Activated T-helper 2 cell treated with anti-CD3 and anti-CD28 coated beads, Interferon-gamma antibody, Interleukin-2, Interleukin-4, amounts not matched to agents 10 μg/mL and 5 μg/mL and 100 μg/mL, durations not matched to agents 14 hours and 24 hours and 36 hours (primary cell): ENCODE measurements at regions not wholly inside any gene's neighbourhood (a gene's known extent, or its start where the extent isn't known, plus 50 kb on each side); places are given as distances from the start of the nearest gene placed in this dataset.
"Not testable (repeated sequence)": the region's sequence is repeated elsewhere in the genome, so short reads cannot be mapped to it uniquely, and the experiment has no call there.

ENCODE experiments used
- DNase-seq: peaks from one replicate; pipeline ENCODE4 v3.0.0; 2021; ENCODE audit warnings: low spot score
- H3K27ac Mint-ChIP-seq: one replicate; pipeline ENCODE4 v1.8.0; 2021; ENCODE audit warnings: mixed read lengths
- H3K27me3 Mint-ChIP-seq: one replicate; pipeline ENCODE4 v1.8.0; 2021; ENCODE audit warnings: low read depth, mixed read lengths
- H3K36me3 Mint-ChIP-seq: one replicate; pipeline ENCODE4 v1.8.0; 2021; ENCODE audit warnings: low read depth, mixed read lengths
- H3K4me1 Mint-ChIP-seq: one replicate; pipeline ENCODE4 v1.8.0; 2021; ENCODE audit warnings: low read depth, mixed read lengths
- H3K4me3 Mint-ChIP-seq: one replicate; pipeline ENCODE4 v1.8.0; 2021; ENCODE audit warnings: low read depth, mild to moderate bottlenecking, moderate library complexity, mixed read lengths
- H3K9me3 Mint-ChIP-seq: one replicate; pipeline ENCODE4 v1.8.0; 2021; ENCODE audit warnings: mixed read lengths
- intact Hi-C: fragments of 100-400 bp; cut with micrococcal nuclease; formaldehyde crosslinking; loops from one replicate; pipeline ENCODE4 v1.15.1; 2023

- H3K27ac Mint-ChIP-seq, H3K4me1 Mint-ChIP-seq, H3K4me3 Mint-ChIP-seq, DNase-seq, intact Hi-C loops, H3K36me3 Mint-ChIP-seq, H3K9me3 Mint-ChIP-seq, H3K27me3 Mint-ChIP-seq: not testable (repeated sequence)
These were observed 114.9 kb upstream of the EEF2KMT start for GRCh38 chr16:5212501-5212900.

- H3K9me3 Mint-ChIP-seq, DNase-seq, H3K4me1 Mint-ChIP-seq, H3K27me3 Mint-ChIP-seq, H3K4me3 Mint-ChIP-seq, intact Hi-C loops, H3K36me3 Mint-ChIP-seq, H3K27ac Mint-ChIP-seq: not testable (repeated sequence)
These were observed 110.4 kb upstream of the EEF2KMT start for GRCh38 chr16:5207862-5208498.

DNA sequence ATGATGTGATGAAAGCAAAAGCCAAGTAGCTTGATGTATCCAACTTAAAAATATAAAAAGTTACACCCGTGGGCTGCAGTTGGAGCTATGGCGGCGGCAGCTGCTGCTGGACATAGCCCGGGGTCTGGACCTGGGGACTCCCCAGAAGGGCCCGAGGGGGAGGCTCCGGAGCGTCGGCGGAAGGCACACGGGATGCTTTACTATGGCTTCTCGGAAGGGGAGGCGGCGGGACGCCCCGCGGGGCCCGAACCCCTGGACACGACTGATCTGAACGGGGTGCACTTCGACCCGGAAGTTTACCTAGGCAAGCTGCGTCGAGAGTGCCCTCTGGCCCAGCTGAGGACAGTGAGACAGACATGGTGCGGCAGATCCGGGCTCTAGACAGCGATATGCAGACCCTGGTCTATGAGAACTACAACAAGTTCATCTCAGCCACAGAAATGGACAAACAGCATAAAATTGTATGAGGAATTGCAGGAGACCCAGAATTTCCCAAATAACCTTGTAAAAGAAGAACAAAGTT lies 109.5 kb upstream of the EEF2KMT start:
- Mint-ChIP-seq H3K27ac (no peak overlapping the region), H3K4me1 (no peaks in the 10 kb centered on the region), H3K36me3 (no peaks in the 10 kb centered on the region), H3K9me3 (no peaks in the 10 kb centered on the region), H3K27me3 (peaks cover 3% of the 10 kb centered on the region), H3K4me3 (no peak overlapping the region)
- no peak for DNase-seq
- intact Hi-C loops, result no loop called here

- no peak overlapping the region for H3K4me3 Mint-ChIP-seq
- H3K27ac Mint-ChIP-seq, result no peak overlapping the region
- no peaks in the 10 kb centered on the region for H3K27me3 Mint-ChIP-seq
- DNase-seq, result no peak
- H3K4me1 Mint-ChIP-seq, result no peaks in the 10 kb centered on the region
- intact Hi-C loops, result no loop called here
- no peaks in the 10 kb centered on the region for H3K36me3 Mint-ChIP-seq
- H3K9me3 Mint-ChIP-seq, result no peaks in the 10 kb centered on the region
These were observed 108.9 kb upstream of the EEF2KMT start for GRCh38 chr16:5206331-5206990.

DNA sequence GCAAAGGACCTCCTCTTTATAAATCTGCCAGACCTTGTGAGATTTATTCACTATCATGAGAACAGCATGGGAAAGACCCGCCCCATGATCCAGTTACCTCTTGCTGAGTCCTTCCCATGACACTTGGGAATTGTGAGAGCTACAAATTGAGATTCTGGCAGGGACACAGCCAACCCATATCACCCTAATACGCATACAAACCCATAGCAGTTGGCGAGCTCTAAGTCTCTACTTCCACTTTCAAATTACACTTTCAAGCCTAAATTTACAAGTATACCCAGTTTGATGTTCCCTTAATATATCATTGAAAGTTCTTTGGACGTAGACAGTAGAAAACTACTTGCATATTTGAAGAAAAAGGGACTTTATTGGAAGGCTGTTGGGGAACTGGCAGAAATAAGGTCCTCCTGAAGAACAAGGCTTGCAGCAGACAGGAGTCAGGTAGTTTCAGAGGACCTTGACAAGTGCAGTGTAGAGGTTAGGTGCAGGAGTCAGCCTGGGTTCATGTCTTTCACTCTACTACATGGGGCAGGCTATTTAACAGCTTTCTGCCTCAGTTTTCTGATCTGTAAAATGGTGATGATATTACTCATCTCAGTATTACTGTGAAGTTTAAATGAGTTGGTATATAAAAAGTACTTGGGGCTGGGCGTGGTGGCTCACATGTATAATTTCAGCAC lies 107.9 kb upstream of the EEF2KMT start:
- no peak for DNase-seq
- no peaks in the 10 kb centered on the region for H3K27me3 Mint-ChIP-seq
- H3K4me3 Mint-ChIP-seq, result no peak overlapping the region
- H3K36me3 Mint-ChIP-seq, result no peaks in the 10 kb centered on the region
- H3K9me3 Mint-ChIP-seq, result no peaks in the 10 kb centered on the region
- no peaks in the 10 kb centered on the region for H3K4me1 Mint-ChIP-seq
- intact Hi-C loops, result no loop called here
- no peak overlapping the region for H3K27ac Mint-ChIP-seq

GRCh38 chr16:5203675-5204074 lies 106.1 kb upstream of the EEF2KMT start:
- H3K4me3 Mint-ChIP-seq, H3K4me1 Mint-ChIP-seq, H3K9me3 Mint-ChIP-seq, H3K27me3 Mint-ChIP-seq, DNase-seq, H3K27ac Mint-ChIP-seq, H3K36me3 Mint-ChIP-seq, intact Hi-C loops: not testable (repeated sequence)

DNA sequence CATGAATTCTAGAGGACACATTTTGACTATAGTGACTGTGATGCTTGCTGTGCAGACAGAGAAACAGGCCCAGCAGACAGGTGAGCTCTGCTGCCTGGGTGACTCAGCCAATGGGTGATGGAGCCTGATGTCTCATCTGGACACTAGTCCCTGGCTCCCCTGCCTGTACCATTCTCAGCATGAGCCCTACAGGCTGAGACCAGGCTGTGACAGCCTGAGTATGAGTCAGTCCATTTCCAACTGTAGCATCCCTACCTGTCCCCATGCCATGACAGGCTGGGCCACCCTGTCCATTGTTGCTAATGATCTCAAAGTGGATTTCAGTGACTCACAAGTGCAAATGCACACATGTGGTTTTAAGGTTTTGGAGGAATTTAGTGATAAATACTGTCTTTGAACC lies 102.5 kb upstream of the EEF2KMT start:
- Mint-ChIP-seq H3K36me3 (no peaks in the 10 kb centered on the region), H3K27me3 (no peaks in the 10 kb centered on the region), H3K4me1 (no peaks in the 10 kb centered on the region), H3K27ac (no peak overlapping the region), H3K9me3 (no peaks in the 10 kb centered on the region), H3K4me3 (no peak overlapping the region)
- no peak for DNase-seq
- intact Hi-C loops, result no loop called here

DNA sequence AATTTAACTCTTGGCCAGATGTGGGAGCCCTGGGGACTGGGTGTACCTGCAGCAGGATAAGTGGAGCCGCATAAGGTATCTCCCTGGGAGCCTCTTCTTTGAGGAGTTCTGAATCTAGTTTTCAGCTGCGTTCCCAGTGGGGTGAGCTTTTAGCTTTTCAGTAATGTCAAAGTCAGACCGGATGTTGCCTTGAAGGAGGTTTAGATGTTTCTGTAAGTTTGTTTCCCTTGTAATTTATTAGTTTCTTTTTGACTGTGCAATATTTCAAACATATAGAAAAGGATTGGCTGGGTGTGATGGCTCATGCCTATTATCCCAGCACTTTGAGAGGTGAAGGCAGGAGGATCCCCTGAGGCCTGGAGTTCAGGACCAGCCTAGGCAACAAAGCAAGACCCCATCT lies 98.6 kb upstream of the EEF2KMT start:
- Mint-ChIP-seq H3K27ac (no peak overlapping the region), H3K27me3 (no peaks in the 10 kb centered on the region), H3K9me3 (no peaks in the 10 kb centered on the region), H3K36me3 (no peaks in the 10 kb centered on the region), H3K4me3 (no peak overlapping the region), H3K4me1 (no peaks in the 10 kb centered on the region)
- no peak for DNase-seq
- intact Hi-C loops, result no loop called here

GRCh38 chr16:5193861-5194260 lies 96.3 kb upstream of the EEF2KMT start:
- Mint-ChIP-seq H3K27ac (no peak overlapping the region), H3K9me3 (no peaks in the 10 kb centered on the region), H3K27me3 (no peaks in the 10 kb centered on the region), H3K4me3 (no peak overlapping the region), H3K4me1 (no peaks in the 10 kb centered on the region), H3K36me3 (no peaks in the 10 kb centered on the region)
- intact Hi-C loops, result no loop called here
- DNase-seq, result no peak

DNA sequence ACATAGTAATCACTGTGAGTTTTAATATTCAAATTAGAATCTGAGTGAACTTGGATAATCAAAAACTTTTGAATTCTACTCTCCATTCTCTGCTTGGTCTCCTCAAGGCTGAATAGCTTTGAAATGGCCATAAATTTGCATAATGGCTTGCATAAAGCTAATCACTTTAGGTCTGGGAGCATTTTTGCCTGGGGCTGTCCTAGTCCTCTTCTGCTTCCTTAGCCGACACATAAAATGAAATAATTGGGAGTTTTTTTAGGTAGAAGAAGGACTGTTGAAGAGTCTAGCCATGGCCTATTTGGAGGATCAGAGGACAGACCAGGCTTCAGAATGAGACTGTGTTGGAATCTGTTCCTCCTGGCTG lies 91.4 kb upstream of the EEF2KMT start:
- Mint-ChIP-seq H3K9me3 (no peaks in the 10 kb centered on the region), H3K27ac (no peak overlapping the region), H3K27me3 (no peaks in the 10 kb centered on the region), H3K36me3 (no peaks in the 10 kb centered on the region), H3K4me1 (no peaks in the 10 kb centered on the region), H3K4me3 (no peak overlapping the region)
- no peak for DNase-seq
- intact Hi-C loops, result no loop called here

- no peak overlapping the region for H3K27ac Mint-ChIP-seq
- no peaks in the 10 kb centered on the region for H3K4me1 Mint-ChIP-seq
- no peaks in the 10 kb centered on the region for H3K9me3 Mint-ChIP-seq
- H3K36me3 Mint-ChIP-seq, result no peaks in the 10 kb centered on the region
- no peak overlapping the region for H3K4me3 Mint-ChIP-seq
- no peak for DNase-seq
- intact Hi-C loops, result no loop called here
- no peaks in the 10 kb centered on the region for H3K27me3 Mint-ChIP-seq
These were observed 90.9 kb upstream of the EEF2KMT start for GRCh38 chr16:5188318-5188988.

- Mint-ChIP-seq H3K36me3 (no peaks in the 10 kb centered on the region), H3K9me3 (no peaks in the 10 kb centered on the region), H3K4me1 (no peaks in the 10 kb centered on the region), H3K27ac (no peak overlapping the region), H3K27me3 (no peaks in the 10 kb centered on the region), H3K4me3 (no peak overlapping the region)
- no peak for DNase-seq
- intact Hi-C loops, result no loop called here
These were observed 89.9 kb upstream of the EEF2KMT start for GRCh38 chr16:5187402-5187952.
